PC-9 (cell line): ENCODE measurements at regions not wholly inside any gene's neighbourhood (a gene's known extent, or its start where the extent isn't known, plus 50 kb on each side); places are given as distances from the start of the nearest gene placed in this dataset.

ENCODE experiments used
- CTCF ChIP-seq: fragments of 200-600 bp; sonication (generic); conservative IDR thresholded peaks from 2 replicates; pipeline ENCODE4 v1.6.1; 2017; ENCODE audit warnings: mixed run types, antibody characterized with exemption, mild to moderate bottlenecking, moderate library complexity
- EZH2 ChIP-seq: fragments of 200-600 bp; sonication (generic); IDR thresholded peaks from 2 replicates; pipeline ENCODE4 v1.8.0; 2017; ENCODE audit warnings: antibody characterized with exemption, low read depth

- TF ChIP-seq EZH2 (no peak), CTCF (no peak)
Observed at GRCh38 chr15:96274698-96275097, 55.8 kb upstream of the NR2F2 start.
